Mesothelial cell of epicardium (in vitro differentiated cells): ENCODE measurements at regions not wholly inside any gene's neighbourhood (a gene's known extent, or its start where the extent isn't known, plus 50 kb on each side); places are given as distances from the start of the nearest gene placed in this dataset.

ENCODE experiments used
- DNase-seq, 2 experiments: peaks; one replicate each; pipeline ENCODE4 v3.0.0; 2021; ENCODE audit warnings: low spot score in 2 of 2; ENCODE audit not compliant: unreplicated experiment in 2 of 2
- H3K27ac Mint-ChIP-seq: 2 replicates; pipeline ENCODE4 v1.8.0; 2021; ENCODE audit warnings: mixed read lengths
- H3K27me3 Mint-ChIP-seq: 2 replicates; pipeline ENCODE4 v1.8.0; 2021; ENCODE audit warnings: low read depth, mixed read lengths
- H3K36me3 Mint-ChIP-seq: 2 replicates; pipeline ENCODE4 v1.8.0; 2021; ENCODE audit warnings: mixed read lengths
- H3K4me1 Mint-ChIP-seq: 2 replicates; pipeline ENCODE4 v1.8.0; 2021; ENCODE audit warnings: mixed read lengths
- H3K4me3 Mint-ChIP-seq: 2 replicates; pipeline ENCODE4 v1.8.0; 2021; ENCODE audit warnings: mild to moderate bottlenecking, moderate library complexity, mixed read lengths
- H3K9me3 Mint-ChIP-seq: 2 replicates; pipeline ENCODE4 v1.8.0; 2021; ENCODE audit warnings: mixed read lengths
- CTCF ChIP-seq: fragments of 200-600 bp; sonication (generic); IDR thresholded peaks from one replicate; pipeline ENCODE4 v1.5.0; 2021; ENCODE audit warnings: antibody characterized with exemption; ENCODE audit not compliant: unreplicated experiment

DNA sequence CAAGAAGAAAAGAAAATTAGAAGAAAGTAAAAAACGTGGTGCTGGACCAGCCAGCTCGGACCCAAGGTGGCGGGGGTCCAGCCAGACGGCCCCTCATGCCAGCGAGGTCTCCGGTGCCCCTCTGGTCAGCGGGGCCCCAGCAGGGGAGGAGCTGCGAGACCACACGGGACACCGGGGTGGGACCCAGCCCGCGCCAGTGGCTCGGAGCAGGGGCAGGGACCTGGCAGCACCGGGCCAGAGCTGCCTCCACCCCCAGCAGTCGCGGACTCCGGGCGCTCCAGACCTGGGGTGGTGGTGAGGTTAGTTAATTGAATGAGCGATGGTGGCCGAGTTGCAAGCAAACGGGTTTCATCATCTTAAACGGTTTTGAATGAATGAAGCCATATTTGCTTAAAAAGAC lies 289.9 kb upstream of the MC4R start:
- H3K36me3 Mint-ChIP-seq: no peaks in the 10 kb centered on the region
- DNase-seq: no peak
- no peak for TF ChIP-seq CTCF
- H3K27me3 Mint-ChIP-seq: peaks cover 10% of the 10 kb centered on the region
- no peak overlapping the region for H3K4me3 Mint-ChIP-seq
- H3K4me1 Mint-ChIP-seq: no peaks in the 10 kb centered on the region
- no peak overlapping the region for H3K27ac Mint-ChIP-seq
- H3K9me3 Mint-ChIP-seq: no peaks in the 10 kb centered on the region

GRCh38 chr18:60663060-60663989 lies 290.8 kb upstream of the MC4R start:
- Mint-ChIP-seq H3K27ac (no peak overlapping the region), H3K4me3 (no peak overlapping the region), H3K36me3 (no peaks in the 10 kb centered on the region), H3K4me1 (no peaks in the 10 kb centered on the region), H3K27me3 (peaks cover 8% of the 10 kb centered on the region), H3K9me3 (no peaks in the 10 kb centered on the region)
- DNase-seq: no peak
- TF ChIP-seq CTCF: no peak

- no peak for DNase-seq
- TF ChIP-seq CTCF: no peak
- no peak overlapping the region for H3K4me3 Mint-ChIP-seq
- H3K27ac Mint-ChIP-seq: no peak overlapping the region
- no peaks in the 10 kb centered on the region for H3K9me3 Mint-ChIP-seq
- H3K27me3 Mint-ChIP-seq: peaks cover 8% of the 10 kb centered on the region
- H3K4me1 Mint-ChIP-seq: no peaks in the 10 kb centered on the region
- no peaks in the 10 kb centered on the region for H3K36me3 Mint-ChIP-seq
Observed at GRCh38 chr18:60664736-60665135, 292.2 kb upstream of the MC4R start.

DNA sequence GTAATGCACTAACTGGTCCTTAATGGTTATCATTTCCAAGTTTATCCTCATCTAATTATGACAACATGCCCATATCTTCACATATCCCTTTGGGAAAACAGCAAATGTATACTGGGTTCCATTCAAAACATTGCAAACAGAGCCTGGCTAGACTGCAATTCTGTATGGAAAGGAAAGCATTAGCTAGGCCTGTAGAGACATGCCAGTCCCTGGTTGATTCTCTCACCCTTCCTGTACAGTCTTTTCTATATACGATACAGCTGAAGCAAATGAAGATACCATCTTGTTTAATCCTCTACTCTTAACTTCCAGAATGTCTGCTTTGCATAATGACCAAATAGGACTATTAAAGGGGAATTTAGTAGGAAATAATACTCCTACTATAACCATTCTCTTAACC lies 294.4 kb upstream of the MC4R start:
- no peak for TF ChIP-seq CTCF
- Mint-ChIP-seq H3K9me3 (no peaks in the 10 kb centered on the region), H3K36me3 (no peaks in the 10 kb centered on the region), H3K4me1 (no peaks in the 10 kb centered on the region), H3K27me3 (peaks cover 4% of the 10 kb centered on the region), H3K27ac (no peak overlapping the region), H3K4me3 (no peak overlapping the region)
- no peak for DNase-seq

DNA sequence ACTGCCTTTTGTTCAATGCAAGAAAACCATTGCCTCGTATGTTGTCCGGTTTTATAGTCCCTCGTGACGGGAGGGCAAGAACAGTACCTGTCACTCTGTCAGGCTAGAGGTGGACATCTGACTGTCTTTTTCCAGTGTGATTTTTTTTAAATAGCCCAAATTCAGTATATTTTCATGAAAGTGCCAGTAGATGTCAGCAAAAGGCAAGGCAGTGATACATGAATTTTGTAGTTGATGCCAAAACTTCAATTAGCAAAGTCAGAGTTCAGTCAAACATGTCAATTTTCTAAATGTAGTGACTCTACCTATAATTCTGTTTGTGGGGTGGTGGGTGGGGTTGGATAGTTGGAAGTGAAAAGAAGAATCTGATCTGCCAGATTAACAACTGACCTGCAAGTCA lies 296.0 kb upstream of the MC4R start:
- Mint-ChIP-seq H3K27ac (no peak overlapping the region), H3K4me3 (no peak overlapping the region), H3K9me3 (no peaks in the 10 kb centered on the region), H3K36me3 (no peaks in the 10 kb centered on the region), H3K4me1 (no peaks in the 10 kb centered on the region), H3K27me3 (peaks cover 5% of the 10 kb centered on the region)
- TF ChIP-seq CTCF: no peak
- DNase-seq: no peak
